ENCODE measurements at regions not wholly inside any gene's neighbourhood (a gene's known extent, or its start where the extent isn't known, plus 50 kb on each side); places are given as distances from the start of the nearest gene placed in this dataset.
A peak's percentile ranks its signal among the peaks of the same experiment; 100 is the strongest.

DNA sequence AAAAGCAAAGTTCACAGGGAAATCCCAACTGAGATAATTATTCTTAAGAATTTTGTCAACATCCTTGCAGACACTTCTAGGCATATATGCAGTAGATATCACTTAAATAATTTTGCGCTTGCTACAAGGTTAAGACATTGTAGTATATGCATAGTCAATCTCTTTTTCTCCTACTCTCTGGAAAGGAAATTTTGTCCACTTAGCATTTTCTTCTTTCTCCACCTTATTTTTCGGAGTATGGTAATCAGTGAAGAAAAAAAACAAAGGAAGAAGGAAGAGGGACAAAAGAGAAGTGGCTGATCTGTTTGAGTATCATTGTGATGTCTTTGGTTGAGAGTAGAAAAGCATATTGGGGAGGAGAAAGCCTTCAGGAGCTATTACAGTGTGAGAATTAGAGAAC, 104.6 kb downstream of the LACC1 start:
- no peak for DNase-seq (ENCODE audit: low read depth)

GRCh38 chr13:43985422-43986072, 105.8 kb downstream of the LACC1 start:
- DNase-seq (ENCODE audit: low read depth): no peak

DNA sequence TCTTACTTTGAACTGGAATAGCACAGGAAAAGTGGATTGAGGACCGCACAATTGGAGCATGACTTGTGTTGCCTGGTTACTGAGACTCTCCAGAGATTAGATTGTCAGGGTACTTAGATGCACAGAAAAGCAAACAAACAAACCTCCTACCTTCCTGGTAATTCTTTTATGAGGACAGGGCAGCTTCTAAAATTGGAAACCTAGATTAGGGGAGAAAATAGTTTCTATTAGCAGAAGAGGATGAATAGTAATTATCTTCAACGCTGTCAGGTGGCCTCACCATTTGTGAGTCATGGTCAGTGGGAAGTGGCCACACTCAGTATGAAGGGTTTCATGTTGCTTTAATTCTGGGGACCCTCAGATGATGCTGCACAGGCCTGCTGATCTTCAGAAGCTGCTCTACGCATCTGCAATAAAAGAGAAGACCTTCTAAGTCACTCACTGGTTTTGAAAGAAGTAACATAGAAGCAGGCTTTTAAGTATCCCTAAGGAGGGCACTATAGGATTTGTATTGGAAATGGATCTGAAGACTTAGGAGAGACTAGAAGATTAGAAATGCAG, 106.8 kb downstream of the LACC1 start:
- DNase-seq (ENCODE audit: low read depth): no peak

- no peak for DNase-seq (ENCODE audit: low read depth)
Observed at GRCh38 chr13:43988302-43988701, 108.6 kb downstream of the LACC1 start.

DNA sequence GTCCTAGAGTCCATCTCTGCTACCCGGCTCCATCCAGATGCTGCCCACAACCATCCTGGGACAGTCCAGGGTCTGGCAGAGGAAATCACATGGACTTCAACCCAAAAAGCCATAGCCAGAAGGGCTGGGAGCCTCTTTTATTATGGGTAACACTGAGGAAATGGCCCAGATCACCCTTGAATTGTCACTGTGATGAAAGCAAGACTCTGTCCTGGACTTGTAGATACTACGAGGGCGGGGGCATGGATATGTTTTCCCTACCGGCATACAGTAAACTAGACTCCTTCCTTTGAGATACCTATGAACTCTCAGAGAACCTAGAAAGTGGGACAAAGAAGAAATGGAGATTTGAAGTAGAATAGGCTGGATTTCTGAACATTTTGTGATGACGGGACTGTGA, 110.3 kb downstream of the LACC1 start:
- no peak for DNase-seq (ENCODE audit: low read depth)

DNA sequence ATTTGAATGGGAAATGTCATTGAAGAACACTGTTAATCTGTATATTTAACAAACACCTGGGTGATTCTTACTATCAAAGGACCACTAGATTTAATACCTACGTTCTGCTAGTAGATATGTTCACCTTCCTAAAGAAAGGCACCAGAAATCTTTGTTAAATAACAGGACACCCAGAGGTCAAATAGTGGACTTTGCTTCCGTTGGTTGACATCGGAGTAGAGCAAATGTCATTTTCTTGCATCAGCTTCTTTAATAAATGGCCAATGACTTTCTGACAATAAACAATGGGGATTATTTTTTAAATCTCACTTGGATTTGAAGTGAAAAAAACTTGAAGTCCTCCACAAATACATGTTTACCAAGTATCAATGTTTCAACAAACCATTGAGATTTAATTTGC, 111.1 kb downstream of the LACC1 start:
- no peak for DNase-seq (ENCODE audit: low read depth)

DNA sequence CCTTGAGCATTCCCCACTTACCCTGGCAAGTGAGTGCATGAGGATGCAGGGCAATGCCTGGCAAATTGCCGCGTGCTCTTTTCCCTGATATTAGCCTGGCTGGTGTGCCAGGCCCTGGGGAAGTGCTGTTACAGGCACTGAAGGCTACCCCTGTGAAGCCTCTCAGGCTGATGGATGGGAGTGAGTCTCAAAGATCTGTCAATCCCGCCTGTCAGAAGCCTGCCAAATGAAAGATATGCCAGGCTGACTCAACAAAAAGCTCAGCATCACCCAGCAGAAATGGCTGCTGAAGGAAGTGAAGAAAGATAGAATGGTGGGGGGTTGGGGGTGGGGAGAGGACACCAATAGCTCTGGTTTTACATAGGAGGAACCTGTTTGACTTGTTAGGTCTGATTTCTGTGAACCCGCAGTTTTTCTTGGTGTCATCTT, 112.1 kb downstream of the LACC1 start:
- DNase-seq (ENCODE audit: low read depth): no peak

DNA sequence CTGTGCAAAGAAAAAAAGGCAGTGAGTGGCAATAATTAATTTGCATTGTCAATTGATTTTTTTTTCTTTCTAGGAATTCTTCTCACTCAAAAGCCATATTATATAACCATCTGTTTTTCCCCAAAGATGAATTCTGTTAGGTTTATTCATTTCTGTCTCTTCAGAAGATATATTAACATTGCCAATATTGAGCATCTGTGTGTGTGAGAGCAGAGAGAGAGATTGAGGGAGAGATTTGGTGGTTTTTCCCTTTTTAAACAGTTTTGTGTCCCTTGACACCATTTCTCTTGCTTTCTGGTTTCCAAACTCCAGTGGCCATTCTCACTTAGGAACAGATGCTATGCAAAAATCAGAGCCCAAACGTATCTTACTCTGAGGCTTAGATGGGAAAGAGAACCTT, 112.5 kb downstream of the LACC1 start:
- DNase-seq (ENCODE audit: low read depth): no peak

DNA sequence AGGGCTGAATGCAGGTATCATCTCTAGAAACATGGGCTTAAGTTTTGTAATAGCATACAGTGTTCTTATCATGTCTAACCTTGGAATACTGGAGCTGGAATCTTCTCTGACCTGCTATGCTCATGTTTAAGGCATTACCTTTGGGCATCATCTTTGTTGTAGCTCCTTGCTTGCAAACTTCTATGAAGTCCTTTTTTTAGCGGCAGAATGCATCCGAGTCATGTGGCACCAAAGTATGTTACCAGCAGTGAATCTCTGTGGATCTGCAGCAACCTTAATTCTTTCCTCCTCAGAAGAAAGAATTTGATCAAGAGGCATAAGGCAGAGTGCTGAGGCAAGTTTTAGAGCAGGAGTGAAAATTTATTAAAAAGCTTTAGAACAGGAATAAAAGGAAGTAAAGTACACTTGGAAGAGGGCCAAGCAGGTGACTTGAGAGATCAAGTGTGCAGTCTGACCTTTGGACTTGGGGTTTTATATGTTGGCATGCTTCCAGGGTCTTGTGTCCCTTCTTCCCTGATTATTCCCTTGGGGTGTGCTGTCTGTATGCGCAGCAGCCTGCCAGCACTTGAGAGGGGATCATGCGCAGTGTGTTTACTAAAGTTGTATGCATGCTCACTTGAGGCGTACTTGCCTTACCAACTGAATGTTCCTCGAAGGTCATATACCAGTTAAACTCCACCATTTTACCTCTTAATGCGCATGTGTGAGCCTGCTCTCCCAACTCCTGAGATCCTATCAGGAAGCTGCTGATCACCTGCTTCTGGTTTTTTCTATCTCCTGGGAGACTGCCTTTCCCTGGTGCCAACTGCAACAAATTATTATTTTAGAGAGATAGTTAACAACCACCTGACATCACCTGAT, 115.5 kb downstream of the LACC1 start:
- no peak for DNase-seq (ENCODE audit: low read depth)

GRCh38 chr13:43996221-43996620, 116.5 kb downstream of the LACC1 start:
- DNase-seq (ENCODE audit: low read depth): no peak

- no peak for DNase-seq (ENCODE audit: low read depth)
Observed at GRCh38 chr13:44003481-44003880, 123.8 kb downstream of the LACC1 start.

GRCh38 chr13:44004878-44005277, 125.2 kb downstream of the LACC1 start:
- no peak for DNase-seq (ENCODE audit: low read depth)

DNA sequence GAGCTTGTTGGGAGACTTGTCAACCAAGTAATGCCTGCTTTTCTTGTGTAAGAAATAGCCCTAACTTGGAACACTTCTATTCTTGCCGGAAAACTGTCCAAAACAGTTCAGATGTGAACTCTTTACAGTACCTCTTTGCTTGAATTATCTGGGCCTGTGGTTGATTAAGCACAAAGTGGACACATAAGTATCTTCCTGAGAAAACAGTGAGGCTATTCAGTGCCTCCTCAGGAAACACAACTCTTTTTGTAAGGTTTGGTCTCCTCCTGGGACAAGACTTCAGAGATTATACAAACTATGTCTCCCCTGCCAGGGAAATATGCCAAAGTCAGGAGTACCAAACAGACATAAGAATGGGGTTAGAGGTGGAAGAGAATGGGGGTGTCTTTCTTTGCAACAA, 127.7 kb downstream of the LACC1 start:
- no peak for DNase-seq (ENCODE audit: low read depth)

GRCh38 chr13:44011036-44011435, 131.3 kb downstream of the LACC1 start:
- no peak for DNase-seq (ENCODE audit: low read depth)

DNA sequence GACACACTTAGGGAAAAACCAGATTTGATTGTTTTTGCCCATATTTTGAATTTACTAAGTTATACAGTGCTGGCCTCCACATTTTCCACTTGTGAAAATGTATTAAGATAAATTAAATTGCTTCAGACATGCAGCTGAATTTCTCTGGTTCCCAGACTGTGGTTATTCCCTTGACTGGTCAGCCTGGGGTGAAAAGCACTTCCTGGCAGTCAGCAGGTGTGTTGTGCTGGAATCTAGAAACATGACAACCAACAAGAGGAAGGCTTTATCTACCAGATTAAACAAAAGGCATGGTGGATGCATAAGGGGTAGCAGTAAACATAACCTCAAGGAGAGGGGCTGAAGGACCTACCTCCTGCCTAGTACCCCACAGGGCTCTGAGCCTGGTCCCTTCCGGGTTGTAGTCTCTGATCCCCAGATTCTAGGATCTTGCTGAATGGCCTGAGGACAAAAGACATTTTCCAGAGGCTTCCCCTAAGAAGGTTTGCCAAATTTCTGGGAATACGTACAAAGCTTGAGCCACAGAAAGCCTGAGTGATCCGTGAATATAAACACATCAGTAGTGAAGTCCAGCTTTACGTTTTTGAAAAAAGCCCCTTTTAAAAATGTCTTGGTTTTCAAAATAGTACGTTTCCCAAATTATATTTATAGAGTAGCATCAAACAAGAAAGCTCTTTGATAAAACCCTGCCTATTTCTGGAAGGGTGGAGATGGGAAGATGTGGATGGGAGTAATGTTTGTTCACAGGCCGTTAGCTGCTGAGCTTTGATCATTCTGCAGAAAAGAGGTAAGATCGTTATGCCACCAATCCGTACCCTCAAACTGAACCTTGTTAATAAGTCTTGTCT, 133.4 kb downstream of the LACC1 start:
- DNase-seq (ENCODE audit: low read depth): no peak

GRCh38 chr13:44013758-44014291, 134.1 kb downstream of the LACC1 start:
- peak; percentile 45 for DNase-seq (ENCODE audit: low read depth)

DNA sequence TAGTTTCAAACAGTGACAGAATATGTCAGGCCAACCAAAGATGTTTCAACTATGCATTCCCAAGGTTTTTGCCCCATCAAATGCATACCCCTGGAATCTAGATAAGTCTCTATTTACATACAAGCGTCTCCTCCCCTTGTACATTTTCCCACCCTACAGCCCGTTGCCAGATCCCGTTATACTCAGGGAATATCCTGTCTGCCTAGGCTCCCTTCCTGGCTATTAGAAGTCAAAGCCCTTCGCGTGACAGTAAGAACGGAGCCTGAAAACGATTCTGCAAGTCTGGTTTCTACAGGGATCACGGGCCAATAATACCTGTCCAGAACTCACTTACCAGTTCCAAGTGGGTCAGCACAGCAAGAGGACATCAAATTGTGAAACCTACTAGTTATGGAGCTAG, 134.8 kb downstream of the LACC1 start:
- no peak for DNase-seq (ENCODE audit: low read depth)

- DNase-seq (ENCODE audit: low read depth): no peak
Observed at GRCh38 chr13:44015118-44015517, 135.4 kb downstream of the LACC1 start.

GRCh38 chr13:44015811-44016210, 136.1 kb downstream of the LACC1 start:
- peak; percentile 4 for DNase-seq (ENCODE audit: low read depth)

- no peak for DNase-seq (ENCODE audit: low read depth)
Observed at GRCh38 chr13:44017756-44018309, 138.1 kb downstream of the LACC1 start.

DNA sequence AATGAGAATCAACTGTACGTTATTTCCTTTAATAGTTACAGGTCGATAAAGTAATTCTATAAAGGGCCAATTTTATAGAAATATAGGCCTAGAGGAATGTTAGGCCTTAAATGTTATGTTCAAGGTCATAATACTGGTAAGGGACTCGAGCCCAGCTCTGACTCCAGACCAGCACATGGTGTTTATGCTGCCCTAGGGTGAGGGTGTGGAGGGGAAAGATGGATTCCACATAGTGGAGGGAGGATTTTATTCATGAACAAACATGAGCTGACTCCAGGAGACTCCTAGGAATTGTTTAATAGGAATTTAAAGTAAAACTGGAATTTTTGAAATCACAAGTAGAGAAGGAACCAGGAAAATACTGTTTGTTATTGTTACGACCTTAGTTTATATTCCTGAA, 139.9 kb downstream of the LACC1 start:
- no peak for DNase-seq (ENCODE audit: low read depth)

- peak; percentile 11 for DNase-seq (ENCODE audit: low read depth)
Observed at GRCh38 chr13:44021422-44021821, 141.7 kb downstream of the LACC1 start.

Data from fibroblast of gingiva (primary cell).